ENCODE measurements at regions not wholly inside any gene's neighbourhood (a gene's known extent, or its start where the extent isn't known, plus 50 kb on each side); places are given as distances from the start of the nearest gene placed in this dataset.

- DNase-seq (ENCODE audit: extremely low read depth, low read depth, low spot score): no peak
These were observed 686.3 kb downstream of the LIG4 start for GRCh38 chr13:107529035-107529434.

GRCh38 chr13:107518780-107519179 lies 696.6 kb downstream of the LIG4 start:
- no peak for DNase-seq (ENCODE audit: extremely low read depth, low read depth, low spot score)

GRCh38 chr13:107518292-107518691 lies 697.0 kb downstream of the LIG4 start:
- DNase-seq (ENCODE audit: extremely low read depth, low read depth, low spot score): peak; percentile 4

- DNase-seq (ENCODE audit: extremely low read depth, low read depth, low spot score): no peak
These were observed 698.8 kb downstream of the LIG4 start for GRCh38 chr13:107516517-107516916.

GRCh38 chr13:107512551-107512950 lies 702.8 kb downstream of the LIG4 start:
- no peak for DNase-seq (ENCODE audit: extremely low read depth, low read depth, low spot score)

- DNase-seq (ENCODE audit: extremely low read depth, low read depth, low spot score): no peak
These were observed 717.7 kb downstream of the LIG4 start for GRCh38 chr13:107497661-107498060.

GRCh38 chr13:107493266-107493665 lies 722.1 kb downstream of the LIG4 start:
- DNase-seq (ENCODE audit: extremely low read depth, low read depth, low spot score): no peak

- no peak for DNase-seq (ENCODE audit: extremely low read depth, low read depth, low spot score)
These were observed 732.6 kb downstream of the LIG4 start for GRCh38 chr13:107482688-107483087.

GRCh38 chr13:107480130-107480529 lies 735.2 kb downstream of the LIG4 start:
- DNase-seq (ENCODE audit: extremely low read depth, low read depth, low spot score): no peak

GRCh38 chr13:107477772-107478379 lies 737.5 kb downstream of the LIG4 start:
- DNase-seq (ENCODE audit: extremely low read depth, low read depth, low spot score): no peak

- no peak for DNase-seq (ENCODE audit: extremely low read depth, low read depth, low spot score)
These were observed 739.4 kb downstream of the LIG4 start for GRCh38 chr13:107475753-107476453.

GRCh38 chr13:107473253-107473652 lies 742.1 kb downstream of the LIG4 start:
- DNase-seq (ENCODE audit: extremely low read depth, low read depth, low spot score): no peak

- no peak for DNase-seq (ENCODE audit: extremely low read depth, low read depth, low spot score)
These were observed 748.8 kb downstream of the LIG4 start for GRCh38 chr13:107466326-107467099.

- DNase-seq (ENCODE audit: extremely low read depth, low read depth, low spot score): no peak
These were observed 752.8 kb downstream of the LIG4 start for GRCh38 chr13:107462501-107462900.

- no peak for DNase-seq (ENCODE audit: extremely low read depth, low read depth, low spot score)
These were observed 753.6 kb downstream of the LIG4 start for GRCh38 chr13:107461751-107462150.

GRCh38 chr13:107459430-107459829 lies 755.9 kb downstream of the LIG4 start:
- no peak for DNase-seq (ENCODE audit: extremely low read depth, low read depth, low spot score)

- DNase-seq (ENCODE audit: extremely low read depth, low read depth, low spot score): no peak
These were observed 757.1 kb downstream of the LIG4 start for GRCh38 chr13:107458269-107458668.

GRCh38 chr13:107457686-107458085 lies 757.6 kb downstream of the LIG4 start:
- no peak for DNase-seq (ENCODE audit: extremely low read depth, low read depth, low spot score)

- DNase-seq (ENCODE audit: extremely low read depth, low read depth, low spot score): no peak
These were observed 758.9 kb downstream of the LIG4 start for GRCh38 chr13:107456431-107456830.

- DNase-seq (ENCODE audit: extremely low read depth, low read depth, low spot score): no peak
These were observed 762.5 kb downstream of the LIG4 start for GRCh38 chr13:107452833-107453232.

- peak; percentile 96 for DNase-seq (ENCODE audit: extremely low read depth, low read depth, low spot score)
These were observed 764.4 kb downstream of the LIG4 start for GRCh38 chr13:107450931-107451330.

- no peak for DNase-seq (ENCODE audit: extremely low read depth, low read depth, low spot score)
These were observed 764.9 kb downstream of the LIG4 start for GRCh38 chr13:107450431-107450830.
